Activated CD4-positive, CD25-positive, alpha-beta regulatory T cell treated with anti-CD3 and anti-CD28 coated beads, Interleukin-2, amount 50 U/mL, for 72 hours (primary cell): ENCODE measurements at regions not wholly inside any gene's neighbourhood (a gene's known extent, or its start where the extent isn't known, plus 50 kb on each side); places are given as distances from the start of the nearest gene placed in this dataset.
"Not testable (repeated sequence)": the region's sequence is repeated elsewhere in the genome, so short reads cannot be mapped to it uniquely, and the experiment has no call there.

Experiments
- DNase-seq: peaks from one replicate; pipeline ENCODE4 v3.0.0; 2021

DNA sequence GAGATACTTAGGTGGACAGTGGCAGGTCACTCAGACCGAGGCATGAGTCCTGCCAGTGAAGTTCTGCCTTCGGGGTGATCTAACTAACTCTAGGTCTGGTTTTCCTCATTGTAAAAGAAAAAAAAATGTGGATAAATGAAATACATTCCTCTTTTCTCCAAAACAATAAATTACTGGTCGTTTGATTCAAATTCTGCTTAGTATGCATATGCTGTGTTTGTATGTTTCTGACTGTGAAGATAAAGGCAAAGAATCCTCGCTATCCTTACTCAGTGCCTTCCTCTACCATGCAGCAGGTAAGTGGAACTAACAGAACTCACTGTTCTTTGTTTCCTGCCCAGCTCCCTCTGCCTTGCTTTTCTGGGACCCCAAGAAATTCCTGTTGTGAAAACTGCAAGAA is 330.1 kb downstream of the SUCLG1 start:
- DNase-seq: no peak

GRCh38 chr2:84127812-84128211 is 331.3 kb downstream of the SUCLG1 start:
- DNase-seq: not testable (repeated sequence)

GRCh38 chr2:84126530-84126929 is 332.6 kb downstream of the SUCLG1 start:
- DNase-seq: no peak

GRCh38 chr2:84126084-84126483 is 333.0 kb downstream of the SUCLG1 start:
- no peak for DNase-seq

DNA sequence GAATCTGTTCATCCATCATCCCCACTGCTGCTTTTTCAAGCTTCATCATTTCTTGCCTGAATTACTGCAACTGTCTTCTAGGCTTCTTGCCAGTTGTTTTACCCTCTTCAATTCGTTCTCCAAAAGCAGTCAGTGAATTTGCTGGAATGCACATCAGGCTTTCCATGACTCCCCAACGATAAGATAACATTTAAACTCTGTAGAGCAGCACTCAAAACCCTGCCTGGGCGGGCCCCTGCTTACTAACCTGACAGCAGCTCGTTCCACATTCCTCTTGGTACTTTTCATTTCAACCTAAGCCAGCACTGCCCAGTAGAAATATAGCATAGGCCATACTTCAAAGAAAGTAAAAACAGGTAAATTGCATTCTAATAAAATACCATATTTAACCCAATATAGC is 342.9 kb downstream of the SUCLG1 start:
- no peak for DNase-seq

DNA sequence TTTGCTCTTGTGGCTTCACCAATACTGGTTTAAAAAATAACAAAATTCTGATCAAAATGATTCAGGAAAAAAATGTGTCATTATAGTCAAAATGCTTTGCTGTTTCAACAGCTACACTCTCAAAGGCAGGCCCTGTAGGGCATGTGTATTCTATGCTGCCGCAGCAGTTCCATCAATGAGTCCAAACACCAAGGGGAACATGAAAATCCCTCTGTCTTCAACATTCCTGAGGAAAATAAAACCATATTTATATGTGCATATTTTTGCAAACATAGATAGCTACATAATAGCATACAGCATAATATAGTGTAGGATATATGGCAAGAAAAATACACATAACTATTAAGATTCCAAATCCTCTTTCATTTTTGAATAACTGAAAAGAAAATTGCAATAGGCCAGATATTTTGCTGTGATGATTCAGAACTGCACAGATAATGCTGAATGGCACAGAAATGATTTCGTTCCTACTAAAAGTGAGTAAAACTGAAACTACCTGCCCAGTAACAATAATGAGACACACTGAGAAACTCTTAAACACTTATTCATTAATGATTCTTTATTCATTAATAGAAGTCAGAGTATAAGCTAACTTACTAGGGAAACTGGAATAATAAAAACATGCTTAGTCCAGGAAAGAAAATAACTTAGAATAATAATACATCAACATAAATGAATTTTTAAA is 343.8 kb downstream of the SUCLG1 start:
- DNase-seq: no peak

DNA sequence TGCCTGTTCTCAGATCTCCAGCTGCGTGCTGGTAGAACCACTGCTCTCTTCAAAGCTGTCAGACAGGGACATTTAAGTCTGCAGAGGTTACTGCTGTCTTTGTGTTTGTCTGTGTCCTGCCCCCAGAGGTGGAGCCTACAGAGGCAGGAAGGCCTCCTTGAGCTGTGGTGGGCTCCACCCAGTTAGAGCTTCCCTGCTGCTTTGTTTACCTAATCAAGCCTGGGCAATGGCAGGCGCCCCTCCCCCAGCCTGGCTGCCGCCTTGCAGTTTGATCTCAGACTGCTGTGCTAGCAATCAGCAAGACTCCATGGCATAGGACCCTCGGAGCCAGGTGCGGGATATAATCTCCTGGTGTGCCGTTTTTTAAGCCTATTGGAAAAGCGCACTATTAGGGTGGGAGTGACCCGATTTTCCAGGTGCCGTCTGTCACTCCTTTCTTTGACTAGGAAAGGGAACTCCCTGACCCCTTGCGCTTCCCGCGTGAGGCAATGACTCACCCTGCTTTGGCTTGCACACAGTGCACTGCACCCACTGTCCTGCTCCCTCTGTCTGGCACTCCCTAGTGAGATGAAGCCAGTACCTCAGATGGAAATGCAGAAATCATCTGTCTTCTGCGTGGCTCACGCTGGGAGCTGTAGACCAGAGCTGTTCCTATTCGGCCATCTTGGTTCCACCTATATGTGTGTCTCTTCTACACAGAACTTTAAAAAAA is 355.1 kb downstream of the SUCLG1 start:
- not testable (repeated sequence) for DNase-seq

DNA sequence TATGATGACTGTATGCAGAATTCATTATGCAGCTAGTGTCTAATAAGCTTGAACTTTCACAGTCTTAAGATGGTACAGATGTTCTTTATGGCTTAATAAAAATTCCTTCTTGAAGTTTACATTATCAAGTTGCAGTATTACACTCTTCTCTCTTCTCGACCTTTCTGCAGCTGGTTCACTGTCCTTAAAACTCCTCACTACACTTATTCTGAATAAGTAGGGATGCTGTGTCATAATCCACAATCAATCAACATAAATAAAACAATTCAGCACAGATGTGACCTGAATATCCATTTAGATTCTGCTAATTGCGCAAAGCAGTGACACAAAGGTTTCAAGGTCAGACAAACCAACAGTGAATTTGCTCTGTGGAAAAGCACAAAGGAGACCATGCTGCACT is 356.8 kb downstream of the SUCLG1 start:
- DNase-seq: no peak

DNA sequence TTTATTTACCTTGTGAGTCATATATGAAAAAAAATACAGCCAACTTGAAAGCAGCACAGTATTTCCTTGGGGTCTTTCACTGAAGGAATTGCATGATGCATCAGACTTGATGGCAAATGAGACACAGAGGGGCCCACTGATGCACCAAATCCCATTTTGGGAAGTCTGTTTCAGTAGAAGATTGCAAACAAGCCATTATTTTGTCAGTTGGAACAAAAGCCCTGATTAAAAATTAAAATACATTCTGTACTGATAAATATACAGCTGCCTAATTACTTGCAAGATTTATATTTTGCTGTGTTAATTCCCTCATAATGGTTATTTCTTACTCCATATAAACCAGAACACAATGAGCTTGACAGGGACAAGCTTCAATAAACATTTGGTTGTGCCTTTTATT is 370.4 kb downstream of the SUCLG1 start:
- DNase-seq: no peak

GRCh38 chr2:84085562-84085961 is 373.5 kb downstream of the SUCLG1 start:
- no peak for DNase-seq

DNA sequence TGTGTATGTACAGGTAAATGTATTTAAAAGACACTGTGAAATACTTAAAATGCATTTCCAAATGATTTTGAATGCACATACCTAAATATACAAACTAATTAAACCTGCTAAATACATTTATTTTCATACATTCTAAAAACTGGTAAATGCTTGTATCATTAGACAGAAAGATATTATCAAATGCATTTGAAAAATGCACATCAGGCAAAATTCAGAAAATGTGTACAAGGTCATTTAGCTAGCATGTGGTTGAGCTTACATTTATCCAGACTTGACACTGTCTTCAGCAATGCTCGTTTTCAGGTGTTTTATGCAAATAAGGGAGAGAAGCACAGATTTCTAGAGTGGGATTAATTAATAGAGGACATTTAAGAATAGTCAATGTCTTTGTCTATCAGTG is 374.2 kb downstream of the SUCLG1 start:
- no peak for DNase-seq

DNA sequence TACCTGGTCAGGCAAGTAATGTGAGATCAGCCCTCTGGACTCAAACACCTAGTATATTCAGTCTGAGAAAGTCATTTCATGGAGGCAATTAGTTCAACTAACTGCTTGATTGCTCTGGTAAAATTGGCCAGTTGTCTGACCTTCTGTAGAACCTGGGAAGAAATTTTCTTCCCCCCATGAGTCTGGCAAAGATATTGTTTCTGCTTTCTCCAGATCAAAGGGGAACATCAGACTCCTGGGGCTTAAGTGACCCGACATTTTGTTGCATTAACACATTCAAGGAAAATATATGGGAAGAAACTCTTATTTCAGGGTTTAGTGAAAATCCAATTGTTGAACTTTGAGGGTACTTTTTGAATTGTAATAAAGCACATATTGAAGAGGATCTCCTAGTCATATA is 375.1 kb downstream of the SUCLG1 start:
- DNase-seq: no peak

- no peak for DNase-seq
Observed at GRCh38 chr2:84078471-84078870, 380.6 kb downstream of the SUCLG1 start.

- DNase-seq: no peak
Observed at GRCh38 chr2:84077496-84077895, 381.6 kb downstream of the SUCLG1 start.

- no peak for DNase-seq
Observed at GRCh38 chr2:84071050-84071449, 388.0 kb downstream of the SUCLG1 start.

DNA sequence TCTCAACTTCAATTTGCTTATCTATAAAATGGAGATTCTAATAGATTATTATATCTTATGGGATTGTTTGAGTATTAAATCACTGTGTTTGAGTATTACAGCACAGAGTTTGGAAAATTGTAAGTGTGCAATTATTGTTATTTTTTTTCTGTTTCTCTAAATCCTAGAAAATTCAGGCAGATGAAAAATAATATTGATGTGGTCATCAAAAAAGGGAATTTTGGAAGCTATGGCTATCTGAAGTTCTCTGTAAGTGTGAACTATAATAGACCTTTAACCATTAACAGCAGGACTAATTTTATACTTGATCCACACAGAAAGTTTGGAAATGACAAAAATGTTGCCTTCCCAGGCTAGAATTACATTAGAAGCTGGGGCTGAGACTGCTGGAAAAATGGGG is 393.2 kb downstream of the SUCLG1 start:
- DNase-seq: no peak

DNA sequence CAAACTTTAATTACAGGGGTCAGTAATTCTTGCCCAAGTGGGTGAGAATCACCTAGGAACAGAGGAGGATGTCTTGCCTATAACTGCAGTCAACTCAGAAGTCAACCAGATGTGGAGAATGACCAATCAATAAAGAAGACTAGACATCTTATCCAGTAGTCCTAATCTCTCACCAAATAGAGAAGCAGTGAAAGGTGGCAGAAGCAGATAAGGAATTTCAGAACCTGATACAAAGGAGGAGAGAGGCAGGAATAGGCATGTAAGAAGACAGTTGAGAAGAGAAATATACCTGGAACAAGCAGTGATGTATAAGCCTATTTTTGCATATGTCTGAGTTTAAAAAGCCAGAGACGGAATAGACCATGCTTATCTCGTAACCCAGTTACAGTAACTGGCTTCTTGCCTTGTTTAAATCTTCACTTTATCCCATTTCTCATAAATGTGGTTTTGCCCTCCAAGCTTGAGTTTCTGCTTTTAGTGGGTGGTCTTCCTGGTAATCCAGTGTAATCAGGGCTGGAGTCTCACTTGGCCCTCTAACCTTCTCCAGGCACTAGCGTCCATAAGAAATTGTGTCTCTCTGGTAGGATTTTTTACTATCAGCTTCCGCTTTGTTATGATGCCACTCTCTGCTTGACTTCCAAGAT is 401.0 kb downstream of the SUCLG1 start:
- DNase-seq: no peak

GRCh38 chr2:84055816-84056215 is 403.3 kb downstream of the SUCLG1 start:
- no peak for DNase-seq

- DNase-seq: not testable (repeated sequence)
Observed at GRCh38 chr2:84054577-84054976, 404.5 kb downstream of the SUCLG1 start.

DNA sequence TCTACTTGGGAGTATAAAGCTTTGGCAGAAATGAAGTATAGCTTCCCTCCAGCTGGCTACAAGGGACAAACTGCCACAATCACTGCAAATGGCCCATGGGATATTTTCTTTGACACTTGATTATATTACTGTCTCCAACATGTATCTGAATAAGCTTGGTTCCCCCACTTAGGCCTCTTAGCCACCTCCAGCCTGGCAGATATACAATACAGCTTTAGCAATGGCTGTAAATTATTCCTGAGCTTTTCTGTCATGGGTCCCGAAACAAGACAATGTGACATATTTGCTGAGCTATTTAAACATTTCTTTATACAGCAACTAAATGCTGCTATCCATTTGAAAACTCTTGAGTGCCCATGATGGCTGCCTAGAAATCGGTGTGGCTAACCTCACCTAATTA is 406.2 kb downstream of the SUCLG1 start:
- no peak for DNase-seq

- no peak for DNase-seq
Observed at GRCh38 chr2:84052043-84052442, 407.0 kb downstream of the SUCLG1 start.

GRCh38 chr2:84048964-84049363 is 410.1 kb downstream of the SUCLG1 start:
- no peak for DNase-seq

DNA sequence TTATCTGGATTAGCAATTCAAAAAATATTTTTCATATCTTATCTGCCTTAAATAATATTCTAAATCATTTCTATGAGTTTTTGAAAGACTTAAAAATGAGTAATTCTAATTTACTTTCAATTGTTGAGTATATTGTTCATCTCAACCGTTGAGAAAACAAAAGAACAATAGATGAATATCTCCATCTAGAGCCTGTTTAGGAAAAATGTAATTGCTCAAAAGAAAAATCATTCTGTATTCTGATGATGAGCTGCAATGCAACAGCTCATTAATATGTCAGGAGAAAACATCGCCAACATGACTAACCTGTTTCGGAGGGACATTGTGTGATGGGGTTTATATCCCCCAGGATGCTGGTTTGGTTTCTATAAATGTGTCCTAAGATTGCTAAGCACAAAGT is 417.6 kb downstream of the SUCLG1 start:
- DNase-seq: no peak

- DNase-seq: no peak
Observed at GRCh38 chr2:84040281-84040680, 418.8 kb downstream of the SUCLG1 start.
